Mesendoderm (in vitro differentiated cells): ENCODE measurements at regions not wholly inside any gene's neighbourhood (a gene's known extent, or its start where the extent isn't known, plus 50 kb on each side); places are given as distances from the start of the nearest gene placed in this dataset.

Experiments used
- DNase-seq: peaks from one replicate; pipeline ENCODE4 v3.0.0; 2013
- H2AK5ac ChIP-seq: 2 replicates; pipeline ENCODE4 v1.6.1; 2013; ENCODE audit warnings: low read length, inconsistent platforms
- H2BK120ac ChIP-seq: 2 replicates; pipeline ENCODE4 v1.6.1; 2013; ENCODE audit warnings: low read depth, mild to moderate bottlenecking, low read length, moderate library complexity, mixed read lengths
- H2BK15ac ChIP-seq: replicated peaks from 2 replicates; pipeline ENCODE4 v1.6.1; 2013; ENCODE audit warnings: low read depth, mild to moderate bottlenecking, moderate library complexity
- H2BK5ac ChIP-seq: 2 replicates; pipeline ENCODE4 v1.6.1; 2013; ENCODE audit warnings: low read length, inconsistent platforms
- H3K18ac ChIP-seq: 2 replicates; pipeline ENCODE4 v1.6.1; 2013; ENCODE audit warnings: mild to moderate bottlenecking, low read length, mixed read lengths
- H3K23ac ChIP-seq: one replicate; pipeline ENCODE4 v1.6.1; 2013; ENCODE audit warnings: low read length
- H3K27ac ChIP-seq: 2 replicates; pipeline ENCODE4 v1.5.1; 2013; ENCODE audit warnings: low read depth, mild to moderate bottlenecking, inconsistent platforms, low read length, moderate library complexity
- H3K27me3 ChIP-seq: 2 replicates; pipeline ENCODE4 v1.6.1; 2013; ENCODE audit warnings: low read length, control low read depth, mild to moderate bottlenecking, inconsistent platforms; ENCODE audit not compliant: insufficient read depth, poor library complexity
- H3K36me3 ChIP-seq: 2 replicates; pipeline ENCODE4 v1.6.1; 2013; ENCODE audit warnings: low read length, inconsistent platforms; ENCODE audit not compliant: control insufficient read depth, insufficient read depth
- H3K4ac ChIP-seq: one replicate; pipeline ENCODE4 v1.6.1; 2013; ENCODE audit warnings: low read depth, mild to moderate bottlenecking, low read length, moderate library complexity
- H3K4me1 ChIP-seq: 2 replicates; pipeline ENCODE4 v1.6.1; 2013; ENCODE audit warnings: low read depth, low read length, inconsistent platforms; ENCODE audit not compliant: control insufficient read depth
- H3K4me2 ChIP-seq: 2 replicates; pipeline ENCODE4 v1.6.1; 2013; ENCODE audit warnings: low read length
- H3K4me3 ChIP-seq: 2 replicates; pipeline ENCODE4 v1.5.1; 2013; ENCODE audit warnings: mild to moderate bottlenecking, low read length
- H3K56ac ChIP-seq: one replicate; pipeline ENCODE4 v1.6.1; 2013; ENCODE audit warnings: low read length
- H3K79me1 ChIP-seq: 2 replicates; pipeline ENCODE4 v1.6.1; 2013; ENCODE audit warnings: low read length, inconsistent platforms
- H3K79me2 ChIP-seq: 2 replicates; pipeline ENCODE4 v1.6.1; 2013; ENCODE audit warnings: mild to moderate bottlenecking, low read length; ENCODE audit not compliant: control insufficient read depth, insufficient read depth
- H3K9ac ChIP-seq: 2 replicates; pipeline ENCODE4 v1.6.1; 2013; ENCODE audit warnings: low read length, inconsistent platforms
- H4K5ac ChIP-seq: one replicate; pipeline ENCODE4 v1.6.1; 2013; ENCODE audit warnings: low read length
- H4K8ac ChIP-seq: one replicate; pipeline ENCODE4 v1.6.1; 2013; ENCODE audit warnings: low read depth, mild to moderate bottlenecking, control low read depth, low read length, moderate library complexity
- WGBS: extraction: QIAGEN DNeasy Blood & Tissue Kit; methylation state at CpG from one replicate; pipeline ENCODE4 v1.1.7; 2013; ENCODE audit warnings: low lambda C conversion rate, missing lambda C conversion rate; ENCODE audit not compliant: insufficient coverage; ENCODE audit errors: extremely low coverage; 5-methylcytosine and 5-hydroxymethylcytosine counted together

DNA sequence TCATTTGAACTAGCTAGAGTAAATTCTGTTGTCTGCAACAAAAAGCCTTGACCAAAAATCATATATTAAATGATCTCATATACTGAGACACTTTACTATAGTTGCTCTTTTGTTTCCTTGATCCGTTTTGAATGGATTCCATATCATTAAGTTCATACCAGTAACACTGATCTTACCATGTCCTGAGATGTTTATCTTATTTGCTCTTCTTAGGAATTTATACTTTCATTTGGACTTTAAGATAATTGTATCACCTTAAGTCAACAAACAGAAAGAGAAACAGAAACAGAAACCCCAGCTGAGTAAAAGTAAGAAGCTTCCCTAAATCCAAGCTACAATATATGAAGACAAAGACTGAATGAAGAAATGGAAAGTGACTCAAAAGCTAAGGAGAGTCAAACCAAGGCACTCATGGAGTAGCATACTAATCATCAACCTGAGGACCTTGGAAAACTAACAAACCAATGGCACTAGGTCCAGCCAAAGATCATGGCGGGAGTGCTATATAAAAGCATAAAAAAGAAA, 106.5 kb upstream of the COX10 start:
- no peak overlapping the region for H3K4ac ChIP-seq
- H2AK5ac ChIP-seq: no peak overlapping the region
- no peaks in the 10 kb centered on the region for H3K36me3 ChIP-seq
- H4K5ac ChIP-seq: no peak overlapping the region
- H2BK120ac ChIP-seq: no peak overlapping the region
- no peak overlapping the region for H3K4me2 ChIP-seq
- no peak overlapping the region for H4K8ac ChIP-seq
- no peaks in the 10 kb centered on the region for H3K4me1 ChIP-seq
- no CpG with 5 or more reads among the region's 2 CpGs for WGBS
- H3K9ac ChIP-seq: no peak overlapping the region
- no peak overlapping the region for H2BK15ac ChIP-seq
- H3K27ac ChIP-seq: no peak overlapping the region
- H3K4me3 ChIP-seq: no peak overlapping the region
- H2BK5ac ChIP-seq: no peak overlapping the region
- no peak for DNase-seq
- H3K56ac ChIP-seq: no peak overlapping the region
- H3K18ac ChIP-seq: no peak overlapping the region
- H3K79me2 ChIP-seq: no peaks in the 10 kb centered on the region
- H3K23ac ChIP-seq: no peak overlapping the region
- H3K79me1 ChIP-seq: no peaks in the 10 kb centered on the region
- no peaks in the 10 kb centered on the region for H3K27me3 ChIP-seq

DNA sequence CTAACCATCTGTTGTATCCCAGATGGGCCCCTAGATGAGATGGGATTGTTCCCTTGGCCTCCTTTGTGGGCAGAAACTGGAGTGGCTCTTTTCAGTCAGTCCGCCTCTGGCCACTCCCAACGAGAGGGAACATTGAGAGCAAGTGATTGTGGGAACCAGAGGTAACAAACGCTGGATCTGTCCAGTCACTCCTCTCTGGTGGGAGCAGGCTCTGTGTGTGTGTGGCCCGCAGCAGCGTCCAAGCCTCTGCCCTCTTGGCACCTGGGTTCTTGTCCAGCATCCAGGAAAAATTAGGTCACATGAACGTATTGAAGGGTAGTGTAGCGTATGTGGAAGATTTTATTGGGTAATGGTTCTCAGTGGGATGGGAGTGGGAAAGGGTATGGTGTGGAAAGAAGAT, 101.9 kb upstream of the COX10 start:
- Histone ChIP-seq H2AK5ac (no peak overlapping the region), H3K18ac (no peak overlapping the region), H3K4me1 (no peaks in the 10 kb centered on the region), H4K5ac (no peak overlapping the region), H2BK15ac (no peak overlapping the region), H3K4me3 (no peak overlapping the region), H3K36me3 (no peaks in the 10 kb centered on the region), H3K27me3 (no peaks in the 10 kb centered on the region), H4K8ac (no peak overlapping the region), H2BK120ac (no peak overlapping the region), H3K79me2 (no peaks in the 10 kb centered on the region), H3K9ac (no peak overlapping the region), H2BK5ac (no peak overlapping the region), H3K56ac (no peak overlapping the region), H3K4ac (no peak overlapping the region), H3K79me1 (no peaks in the 10 kb centered on the region), H3K23ac (no peak overlapping the region), H3K4me2 (no peak overlapping the region), H3K27ac (no peak overlapping the region)
- no peak for DNase-seq
- WGBS: no CpG with 5 or more reads among the region's 7 CpGs

DNA sequence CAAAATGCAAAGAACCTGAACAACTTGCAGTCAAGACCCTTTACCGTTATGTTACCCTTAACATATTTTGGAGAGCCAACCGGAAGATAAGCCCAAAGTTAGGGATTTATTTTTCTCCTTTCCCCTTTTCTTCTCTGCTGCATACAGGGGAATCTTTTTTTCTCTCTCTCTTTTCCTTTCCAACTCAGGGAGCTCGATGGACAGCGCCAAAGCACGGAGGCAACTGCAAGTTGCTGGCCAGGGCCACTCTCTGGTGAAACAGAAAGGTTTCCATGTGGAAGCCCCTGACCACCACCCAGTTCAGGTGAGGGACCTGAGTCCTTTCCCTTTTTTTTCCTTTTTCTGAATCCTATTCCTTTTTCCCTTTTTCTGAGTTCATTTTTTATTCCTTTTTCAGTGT, 98.8 kb upstream of the COX10 start:
- Histone ChIP-seq H2BK5ac (no peak overlapping the region), H3K36me3 (no peaks in the 10 kb centered on the region), H3K4me3 (no peak overlapping the region), H3K18ac (no peak overlapping the region), H4K8ac (no peak overlapping the region), H3K4me2 (no peak overlapping the region), H2AK5ac (no peak overlapping the region), H3K79me1 (no peaks in the 10 kb centered on the region), H3K56ac (no peak overlapping the region), H3K79me2 (no peaks in the 10 kb centered on the region), H2BK15ac (no peak overlapping the region), H3K27ac (no peak overlapping the region), H2BK120ac (no peak overlapping the region), H3K4me1 (no peaks in the 10 kb centered on the region), H3K23ac (no peak overlapping the region), H3K9ac (no peak overlapping the region), H3K4ac (no peak overlapping the region), H4K5ac (no peak overlapping the region), H3K27me3 (no peaks in the 10 kb centered on the region)
- no CpG with 5 or more reads among the region's 5 CpGs for WGBS
- DNase-seq: no peak

DNA sequence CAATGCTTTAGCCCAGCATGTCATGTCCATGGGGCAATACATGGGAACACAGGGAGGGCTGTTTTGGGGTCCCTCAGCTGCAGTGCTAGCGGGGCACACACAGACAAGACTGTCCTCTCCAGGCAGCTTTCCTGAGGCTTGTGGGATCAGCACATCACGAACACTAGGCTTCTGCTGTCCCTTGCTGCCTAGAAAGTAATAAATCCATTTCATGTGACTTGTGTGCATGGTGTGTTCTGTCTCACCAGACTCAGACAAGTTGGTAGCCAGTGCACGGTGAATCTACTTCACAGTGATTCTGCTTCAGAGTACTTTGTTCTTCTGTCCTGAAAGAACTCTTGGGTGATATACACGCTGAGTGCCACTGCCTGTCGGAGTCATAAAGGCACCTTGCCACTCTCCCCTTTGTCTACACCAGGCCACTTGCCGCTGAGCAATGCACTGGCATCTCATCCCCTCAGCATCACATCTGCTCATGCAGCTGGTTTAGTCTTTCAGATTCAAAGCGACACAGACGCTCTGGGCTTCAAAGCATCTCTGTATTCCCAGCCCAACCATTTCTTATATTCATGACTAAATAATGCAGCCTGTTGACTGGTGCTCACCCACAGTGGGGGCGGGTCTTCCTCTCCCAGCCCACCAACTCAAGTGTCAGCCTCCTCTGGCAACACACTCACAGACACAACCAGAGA, 95.2 kb upstream of the COX10 start:
- Histone ChIP-seq H3K4me1 (peaks cover 4% of the 10 kb centered on the region), H3K4me3 (no peak overlapping the region)

DNA sequence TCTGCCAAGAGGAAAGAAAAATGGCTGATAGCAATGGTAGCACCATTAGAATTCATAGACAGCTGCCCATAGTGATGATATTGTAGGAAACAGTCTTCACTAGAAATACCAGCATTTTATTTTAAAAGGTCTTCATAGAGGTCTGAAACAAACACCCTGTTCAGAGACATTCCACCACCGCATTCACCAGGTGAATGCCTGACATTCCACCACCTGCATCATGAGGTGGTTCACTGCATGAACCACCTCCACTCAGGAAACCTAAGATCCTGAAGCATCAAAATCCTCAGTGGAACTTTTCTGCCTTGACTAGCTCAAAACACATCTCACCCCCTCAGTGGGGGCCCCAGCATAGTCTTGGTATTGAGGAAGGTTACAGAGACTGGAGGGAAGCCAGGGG, 91.5 kb upstream of the COX10 start:
- Histone ChIP-seq H2BK15ac (peak overlapping the region; percentile 86), H3K79me2 (no peaks in the 10 kb centered on the region), H3K18ac (no peak overlapping the region), H4K8ac (no peak overlapping the region), H3K27ac (no peak overlapping the region), H3K36me3 (no peaks in the 10 kb centered on the region), H4K5ac (no peak overlapping the region), H2BK120ac (no peak overlapping the region), H3K56ac (no peak overlapping the region), H3K23ac (no peak overlapping the region), H3K4ac (no peak overlapping the region), H2BK5ac (no peak overlapping the region), H3K9ac (no peak overlapping the region), H3K4me3 (no peak overlapping the region), H3K4me1 (peaks cover 4% of the 10 kb centered on the region), H3K4me2 (no peak overlapping the region), H3K79me1 (no peaks in the 10 kb centered on the region), H2AK5ac (no peak overlapping the region), H3K27me3 (no peaks in the 10 kb centered on the region)
- WGBS: no CpG with 5 or more reads among the region's 1 CpG
- DNase-seq: peak; percentile 56

More for the DNA sequence above, 95.2 kb upstream of the COX10 start:
- DNase-seq: no peak
- H4K5ac ChIP-seq: no peak overlapping the region
- no peak overlapping the region for H2AK5ac ChIP-seq
- no peaks in the 10 kb centered on the region for H3K79me2 ChIP-seq
- no peak overlapping the region for H3K23ac ChIP-seq
- H3K36me3 ChIP-seq: no peaks in the 10 kb centered on the region
- no peak overlapping the region for H3K4me2 ChIP-seq
- H2BK120ac ChIP-seq: no peak overlapping the region
- H3K27ac ChIP-seq: no peak overlapping the region
- H2BK5ac ChIP-seq: no peak overlapping the region
- H3K9ac ChIP-seq: no peak overlapping the region
- no peaks in the 10 kb centered on the region for H3K27me3 ChIP-seq
- H3K56ac ChIP-seq: no peak overlapping the region
- no peak overlapping the region for H3K18ac ChIP-seq
- no peaks in the 10 kb centered on the region for H3K79me1 ChIP-seq
- WGBS: no CpG with 5 or more reads among the region's 9 CpGs
- H3K4ac ChIP-seq: no peak overlapping the region
- H4K8ac ChIP-seq: no peak overlapping the region
- H2BK15ac ChIP-seq: no peak overlapping the region

DNA sequence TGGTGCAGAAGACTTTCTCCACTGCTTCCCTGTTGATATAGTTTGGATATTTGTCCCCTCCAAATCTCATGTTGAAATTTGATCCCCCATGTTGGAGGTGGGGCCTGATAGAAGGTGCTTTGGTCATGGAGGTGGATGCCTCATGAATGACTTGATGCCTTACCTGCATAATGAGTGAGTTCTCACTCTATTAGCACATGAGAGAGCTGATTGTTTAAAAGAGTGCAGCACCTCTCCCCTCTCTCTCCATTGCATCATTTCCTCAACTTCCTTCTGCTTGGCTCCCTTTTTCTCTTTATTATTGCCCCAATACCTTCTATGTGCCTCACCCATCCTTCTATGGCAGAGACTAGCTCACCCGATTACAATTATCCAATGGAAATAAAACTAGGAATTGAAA, 90.8 kb upstream of the COX10 start:
- Histone ChIP-seq H2BK5ac (no peak overlapping the region), H3K56ac (no peak overlapping the region), H3K23ac (no peak overlapping the region), H4K8ac (no peak overlapping the region), H3K79me1 (no peaks in the 10 kb centered on the region), H2BK120ac (no peak overlapping the region), H3K27me3 (no peaks in the 10 kb centered on the region), H3K4me3 (no peak overlapping the region), H3K27ac (no peak overlapping the region), H3K36me3 (no peaks in the 10 kb centered on the region), H3K9ac (no peak overlapping the region), H3K79me2 (no peaks in the 10 kb centered on the region), H4K5ac (no peak overlapping the region), H2BK15ac (no peak overlapping the region), H3K4me2 (no peak overlapping the region), H3K4me1 (peaks cover 4% of the 10 kb centered on the region), H3K18ac (no peak overlapping the region), H2AK5ac (no peak overlapping the region), H3K4ac (no peak overlapping the region)
- no CpG with 5 or more reads among the region's 1 CpG for WGBS
- DNase-seq: peak; percentile 81
